GM19372 (cell line): ENCODE measurements at regions not wholly inside any gene's neighbourhood (a gene's known extent, or its start where the extent isn't known, plus 50 kb on each side); places are given as distances from the start of the nearest gene placed in this dataset.

Experiments
- ATAC-seq: cut with Tn5 transposase; IDR thresholded peaks from one replicate; pipeline ENCODE4 v1.9.1; 2021; ENCODE audit warnings: mild to moderate bottlenecking, low read depth, moderate library complexity; ENCODE audit not compliant: unreplicated experiment

- no peak for ATAC-seq
Observed at GRCh38 chr16:88279998-88280397, 102.8 kb upstream of the ZNF469 start.

GRCh38 chr16:88281858-88282563, 100.7 kb upstream of the ZNF469 start:
- no peak for ATAC-seq

GRCh38 chr16:88282564-88283395, 100.0 kb upstream of the ZNF469 start:
- no peak for ATAC-seq

GRCh38 chr16:88283596-88283995, 99.2 kb upstream of the ZNF469 start:
- no peak for ATAC-seq

GRCh38 chr16:88284101-88284500, 98.7 kb upstream of the ZNF469 start:
- ATAC-seq, result no peak

GRCh38 chr16:88284626-88285513, 97.9 kb upstream of the ZNF469 start:
- no peak for ATAC-seq

GRCh38 chr16:88285514-88285822, 97.3 kb upstream of the ZNF469 start:
- ATAC-seq, result no peak

GRCh38 chr16:88286301-88286923, 96.3 kb upstream of the ZNF469 start:
- no peak for ATAC-seq

GRCh38 chr16:88287219-88287618, 95.5 kb upstream of the ZNF469 start:
- ATAC-seq, result no peak

- no peak for ATAC-seq
Observed at GRCh38 chr16:88288303-88288702, 94.5 kb upstream of the ZNF469 start.

GRCh38 chr16:88289001-88289400, 93.8 kb upstream of the ZNF469 start:
- ATAC-seq, result no peak

- no peak for ATAC-seq
Observed at GRCh38 chr16:88289561-88289960, 93.2 kb upstream of the ZNF469 start.

GRCh38 chr16:88289968-88290401, 92.8 kb upstream of the ZNF469 start:
- ATAC-seq, result no peak

- no peak for ATAC-seq
Observed at GRCh38 chr16:88290850-88291830, 91.6 kb upstream of the ZNF469 start.

- no peak for ATAC-seq
Observed at GRCh38 chr16:88292007-88292970, 90.5 kb upstream of the ZNF469 start.

- ATAC-seq, result no peak
Observed at GRCh38 chr16:88293097-88293496, 89.7 kb upstream of the ZNF469 start.

- no peak for ATAC-seq
Observed at GRCh38 chr16:88295671-88296436, 86.9 kb upstream of the ZNF469 start.
